Stimulated activated CD8-positive, alpha-beta memory T cell treated with anti-CD3 and anti-CD28 coated beads, Interleukin-15, amount 100 ng/mL, for 4 hours (primary cell): ENCODE measurements at regions not wholly inside any gene's neighbourhood (a gene's known extent, or its start where the extent isn't known, plus 50 kb on each side); places are given as distances from the start of the nearest gene placed in this dataset.
"Not testable (repeated sequence)": the region's sequence is repeated elsewhere in the genome, so short reads cannot be mapped to it uniquely, and the experiment has no call there.

Source experiments
- DNase-seq, 2 donors: peaks; one replicate each; pipeline ENCODE4 v3.0.0-alpha.2; 2020; ENCODE audit warnings: low read depth in 2 of 2

DNA sequence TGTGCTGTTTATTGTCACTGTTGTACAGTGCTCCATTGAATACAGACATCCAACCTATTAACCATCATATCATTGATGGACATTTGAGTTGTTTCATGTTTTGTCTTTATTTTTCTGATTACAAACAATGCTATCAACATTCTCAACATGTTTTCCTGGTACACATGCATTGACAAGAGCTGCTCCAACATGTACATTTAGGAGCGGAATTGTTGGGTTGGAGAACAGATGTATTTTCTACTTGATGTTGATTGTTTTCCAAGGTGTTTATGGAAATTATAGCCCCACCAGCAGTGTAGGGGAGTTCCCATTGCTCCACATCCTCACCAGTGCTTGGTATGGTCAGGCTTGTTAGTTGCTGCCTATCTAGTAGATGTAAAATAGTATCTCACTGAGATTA is 204.1 kb upstream of the CLINT1 start:
- no peak for DNase-seq

DNA sequence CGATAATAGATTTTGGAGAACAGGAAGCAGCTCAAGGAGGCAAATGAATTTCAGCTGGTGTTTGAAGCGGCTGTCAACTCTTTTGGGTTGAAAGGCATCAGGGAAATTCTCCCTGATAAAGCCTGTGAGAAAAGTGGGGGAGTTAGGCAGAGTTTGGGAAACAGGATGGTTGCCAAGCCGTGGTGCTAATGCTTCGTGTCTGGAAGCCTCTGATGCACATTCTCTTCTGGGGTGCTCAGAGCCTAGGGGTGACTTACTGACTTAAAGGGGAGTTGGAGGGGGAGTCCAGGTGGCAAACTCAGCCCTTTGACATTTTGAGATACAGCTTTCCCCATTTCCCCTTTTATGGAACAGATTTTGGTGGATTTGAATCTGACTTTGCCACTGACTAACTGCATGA is 202.5 kb upstream of the CLINT1 start:
- no peak for DNase-seq

GRCh38 chr5:158060212-158060611 is 201.3 kb upstream of the CLINT1 start:
- DNase-seq, result no peak

- DNase-seq, result no peak
Measured at GRCh38 chr5:158058208-158059120, 199.5 kb upstream of the CLINT1 start.

GRCh38 chr5:158056130-158056825 is 197.3 kb upstream of the CLINT1 start:
- no peak for DNase-seq

DNA sequence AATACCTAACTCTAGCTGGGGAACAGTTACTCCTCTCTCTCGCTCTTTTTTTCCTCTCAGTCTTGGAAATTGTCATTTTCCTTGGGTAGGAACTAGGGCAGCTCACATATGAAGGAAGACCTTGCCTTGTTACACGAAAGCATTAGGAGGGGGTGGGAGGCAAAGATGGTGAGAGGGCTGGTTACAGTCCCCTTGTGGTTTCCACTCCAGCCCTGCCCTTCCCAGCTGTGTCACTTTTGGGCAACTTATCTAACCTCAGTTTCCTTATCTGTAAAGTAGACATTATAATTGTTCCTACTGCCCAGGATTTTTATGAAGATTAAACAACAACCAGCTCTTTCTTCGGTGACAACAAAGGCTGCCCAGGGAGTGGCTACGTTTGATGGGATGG is 196.2 kb upstream of the CLINT1 start:
- DNase-seq, result no peak

DNA sequence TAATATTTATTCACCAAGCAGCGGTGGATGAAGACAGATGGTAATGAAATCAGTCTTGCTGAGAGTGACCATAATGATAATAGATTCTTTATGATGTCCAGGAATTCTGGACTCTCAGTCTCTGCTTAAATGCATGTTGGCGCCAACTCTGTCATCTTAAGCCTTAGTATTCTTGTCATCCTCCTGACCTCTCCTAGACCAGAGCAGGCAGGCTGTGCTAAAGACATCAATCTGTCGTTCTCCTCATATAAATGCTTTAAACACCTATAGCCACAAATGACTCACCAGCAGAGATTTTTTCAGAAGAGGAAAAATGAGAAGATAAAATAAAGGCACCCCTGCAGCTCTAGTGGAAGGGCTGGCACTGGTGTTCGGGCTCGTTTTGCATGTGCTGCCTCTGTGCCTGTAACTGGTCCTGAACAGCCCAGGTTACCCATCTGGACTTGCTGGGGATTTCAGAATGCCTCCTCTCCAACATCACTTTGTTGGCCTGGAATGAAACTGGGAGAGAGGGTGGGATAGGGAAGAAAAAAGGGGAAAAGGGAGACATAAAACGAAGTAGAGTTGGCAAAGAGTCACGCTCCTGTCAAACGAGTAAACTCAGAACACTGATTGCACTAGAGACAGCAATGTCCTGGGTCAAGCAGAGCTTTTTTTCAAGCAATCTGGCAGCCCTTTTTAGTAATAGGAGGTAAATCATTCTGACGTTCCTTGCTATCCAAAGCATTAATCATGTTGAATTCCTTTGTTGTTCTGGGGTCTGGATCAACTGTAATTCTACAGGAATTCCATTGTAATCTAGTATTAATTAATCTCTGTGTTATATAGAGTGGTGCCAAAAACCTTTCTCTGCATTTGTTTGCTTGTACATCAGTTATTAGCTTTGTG is 195.5 kb upstream of the CLINT1 start:
- DNase-seq, result no peak

DNA sequence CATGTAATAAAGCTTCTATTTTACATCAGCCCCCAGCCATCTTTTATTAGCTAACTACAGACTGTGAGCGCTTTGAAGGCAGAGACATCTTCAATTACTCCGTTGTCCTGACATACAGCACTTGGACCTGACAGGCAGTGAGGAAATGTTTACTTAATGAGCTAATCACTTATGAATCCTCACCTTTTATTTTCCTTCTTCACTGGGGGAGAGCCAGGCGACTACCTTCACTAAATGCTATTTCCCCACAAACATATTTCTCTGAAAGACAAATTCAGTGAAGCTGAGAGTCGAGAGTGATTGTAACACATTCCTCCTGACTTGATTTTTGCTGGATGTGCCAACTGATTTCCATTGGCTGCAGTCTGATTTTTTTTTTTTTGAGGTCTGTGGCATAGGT is 192.1 kb upstream of the CLINT1 start:
- DNase-seq, result no peak

- no peak for DNase-seq
Measured at GRCh38 chr5:158050421-158050820, 191.5 kb upstream of the CLINT1 start.

- DNase-seq, result no peak
Measured at GRCh38 chr5:158049459-158049858, 190.5 kb upstream of the CLINT1 start.

GRCh38 chr5:158045696-158046095 is 186.8 kb upstream of the CLINT1 start:
- DNase-seq, result no peak

GRCh38 chr5:158039911-158040347 is 181.0 kb upstream of the CLINT1 start:
- no peak for DNase-seq

GRCh38 chr5:158039441-158039840 is 180.5 kb upstream of the CLINT1 start:
- DNase-seq, result no peak

GRCh38 chr5:158036983-158037595 is 178.1 kb upstream of the CLINT1 start:
- DNase-seq, result not testable (repeated sequence)

- DNase-seq, result not testable (repeated sequence)
Measured at GRCh38 chr5:158034586-158034985, 175.6 kb upstream of the CLINT1 start.

GRCh38 chr5:158033724-158034123 is 174.8 kb upstream of the CLINT1 start:
- no peak for DNase-seq

DNA sequence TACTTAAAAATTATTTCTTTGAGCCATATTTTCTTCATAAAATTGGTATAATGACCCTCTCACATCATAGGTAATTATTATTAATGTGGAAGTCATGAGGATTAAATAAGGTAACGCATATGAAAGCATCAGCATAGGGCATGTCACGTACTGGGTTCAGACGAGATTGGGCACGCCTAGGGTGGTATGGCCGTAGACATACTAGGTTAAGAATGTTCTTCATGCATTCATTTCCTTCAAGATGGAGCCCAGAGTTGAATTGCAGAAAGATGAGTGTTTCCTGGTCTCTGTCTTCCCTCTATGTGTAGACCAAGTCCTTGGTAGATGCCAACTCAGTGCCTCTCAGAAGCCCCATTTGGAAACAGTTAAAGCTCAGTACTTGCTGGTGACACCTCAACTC is 174.1 kb upstream of the CLINT1 start:
- no peak for DNase-seq

GRCh38 chr5:158032246-158032645 is 173.3 kb upstream of the CLINT1 start:
- no peak for DNase-seq

- DNase-seq, result no peak
Measured at GRCh38 chr5:158027806-158028775, 169.1 kb upstream of the CLINT1 start.

DNA sequence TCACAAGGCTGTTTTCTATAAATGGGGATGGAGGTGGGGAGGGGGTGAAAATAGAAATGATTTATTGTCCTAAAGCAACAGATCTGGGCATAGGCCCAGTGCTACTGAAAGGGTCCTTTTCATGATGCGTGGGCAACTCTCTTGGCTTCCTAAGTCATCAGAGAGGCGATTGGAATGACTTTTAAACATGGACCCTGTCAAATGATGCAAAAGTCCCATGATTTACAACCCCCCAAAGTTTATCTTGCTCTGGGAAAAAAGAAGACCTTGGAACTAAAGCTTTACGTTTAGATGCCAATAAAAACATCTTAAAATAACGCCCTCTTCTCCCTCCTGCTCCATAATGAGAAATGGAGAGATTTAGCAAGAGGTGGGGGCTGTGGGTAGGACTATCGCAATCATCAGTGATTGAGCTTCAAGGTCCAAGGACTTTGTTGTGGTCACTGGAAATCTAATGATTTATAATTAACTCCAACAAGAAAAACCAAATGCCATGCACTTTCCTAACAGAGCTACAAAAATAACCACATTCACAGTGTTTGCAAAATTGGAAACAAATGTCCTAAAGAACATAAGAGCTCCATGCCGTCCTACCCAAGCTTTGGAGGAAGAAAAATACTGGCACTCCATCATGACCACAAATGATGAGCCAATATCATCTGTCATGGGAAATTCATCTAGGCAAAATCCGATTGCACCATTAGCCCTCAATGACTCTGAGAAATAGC is 167.5 kb upstream of the CLINT1 start:
- DNase-seq, result no peak
